NCI-H2107 treated with DMSO at 0.1 percent for 48 hours (cell line): ENCODE measurements at regions not wholly inside any gene's neighbourhood (a gene's known extent, or its start where the extent isn't known, plus 50 kb on each side); places are given as distances from the start of the nearest gene placed in this dataset.
A peak's percentile ranks its signal among the peaks of the same experiment; 100 is the strongest.

ENCODE experiments used
- DNase-seq: peaks from one replicate; lab custom pipeline; 2025; ENCODE audit not compliant: unreplicated experiment; lab: John Stamatoyannopoulos, UW

DNA sequence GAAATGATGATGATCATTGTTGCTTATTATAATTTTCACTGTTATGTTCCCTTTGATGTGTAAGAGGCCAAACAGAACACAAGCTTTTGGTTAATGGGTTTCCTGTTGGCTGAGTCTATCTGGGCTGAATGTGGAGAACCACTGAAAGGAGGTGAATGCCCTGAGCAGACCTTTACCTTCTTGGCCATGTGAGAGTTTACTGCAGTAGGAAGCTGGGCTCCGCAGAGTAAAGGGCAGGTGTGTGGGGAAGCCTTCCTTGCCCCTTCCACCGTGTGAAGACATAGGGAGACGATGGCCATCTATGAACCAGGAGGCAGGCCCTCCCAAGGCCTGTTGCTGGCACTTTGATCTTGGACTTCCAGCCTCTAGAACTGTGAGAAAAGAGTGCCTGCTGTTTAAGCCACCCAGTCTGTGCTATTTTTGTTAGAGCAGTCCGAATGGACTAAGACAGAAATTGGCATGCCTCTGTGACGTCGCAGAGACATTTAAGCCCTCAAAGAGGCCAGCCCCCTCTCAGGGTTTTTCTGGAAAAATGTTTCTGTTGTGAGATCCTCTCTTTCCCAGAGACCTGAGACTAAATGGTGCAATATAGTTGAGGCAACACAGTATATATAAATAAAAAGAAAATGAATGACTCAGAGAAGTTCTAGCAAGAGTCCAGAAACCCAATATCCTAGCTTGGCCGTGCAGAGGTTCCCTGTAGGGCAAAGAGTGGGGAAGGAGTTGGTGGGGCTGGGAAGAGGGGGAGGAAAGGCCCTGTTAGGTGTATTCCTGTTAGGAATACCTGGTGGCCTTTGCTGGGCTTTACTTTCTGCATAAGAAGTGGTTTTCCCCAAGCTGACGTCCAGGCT, 121.9 kb upstream of the LGALSL start:
- DNase-seq = no peak

DNA sequence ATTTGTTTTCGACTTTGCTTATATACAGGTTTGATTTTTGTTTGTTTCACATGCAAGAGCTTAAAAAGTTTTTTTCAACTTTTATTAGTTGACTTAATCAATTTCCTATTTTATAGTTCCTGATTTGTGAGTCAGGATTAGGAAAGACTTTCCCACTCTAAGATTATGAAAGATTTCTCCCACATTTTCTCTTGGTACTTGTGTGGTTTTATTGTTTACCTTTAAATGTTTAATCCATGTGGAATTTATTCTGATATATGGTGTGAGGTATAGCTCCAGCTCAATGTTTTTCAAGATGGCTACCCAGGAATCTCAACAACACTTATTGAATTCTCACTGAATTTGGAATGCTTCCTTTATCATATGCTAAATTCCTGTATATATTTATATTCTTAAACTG, 117.8 kb upstream of the LGALSL start:
- DNase-seq = no peak

DNA sequence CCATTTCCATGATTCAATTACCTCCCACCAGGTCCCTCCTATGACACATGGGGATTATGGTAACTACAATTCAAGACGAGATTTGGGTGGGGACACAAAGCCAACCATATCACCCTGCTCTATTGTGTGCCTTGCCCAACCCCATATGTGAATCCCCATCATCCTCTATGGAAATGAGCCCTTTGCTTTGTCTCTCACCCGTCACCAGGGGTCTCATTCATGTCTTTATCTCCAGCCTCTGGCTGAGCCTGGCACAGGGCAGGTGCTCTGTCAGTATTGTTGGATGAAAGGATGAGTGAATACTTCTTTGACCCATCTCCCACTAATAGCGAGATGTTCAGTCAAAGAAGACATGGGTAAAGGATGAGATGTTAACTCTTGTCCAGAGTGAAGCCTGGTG, 116.6 kb upstream of the LGALSL start:
- no peak for DNase-seq

DNA sequence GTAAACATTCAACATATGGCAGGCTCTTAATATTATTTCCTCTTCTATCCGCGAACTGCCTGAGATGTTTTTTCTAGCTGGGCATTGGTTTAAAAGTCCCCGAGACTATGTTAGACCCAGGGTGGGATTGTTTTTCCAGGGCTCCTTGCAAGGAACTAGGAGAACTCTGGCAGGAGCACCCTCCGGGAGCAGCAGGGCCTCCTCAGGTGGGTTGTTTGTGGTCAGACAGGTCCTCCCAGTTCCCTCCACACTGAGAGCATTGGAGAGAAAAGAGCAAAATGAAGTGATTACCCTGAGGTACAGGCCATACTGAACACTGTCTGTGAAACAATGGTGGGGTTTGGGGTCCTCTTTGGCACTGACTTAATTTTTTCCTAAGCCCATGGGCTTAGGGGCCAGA, 115.9 kb upstream of the LGALSL start:
- DNase-seq = no peak

DNA sequence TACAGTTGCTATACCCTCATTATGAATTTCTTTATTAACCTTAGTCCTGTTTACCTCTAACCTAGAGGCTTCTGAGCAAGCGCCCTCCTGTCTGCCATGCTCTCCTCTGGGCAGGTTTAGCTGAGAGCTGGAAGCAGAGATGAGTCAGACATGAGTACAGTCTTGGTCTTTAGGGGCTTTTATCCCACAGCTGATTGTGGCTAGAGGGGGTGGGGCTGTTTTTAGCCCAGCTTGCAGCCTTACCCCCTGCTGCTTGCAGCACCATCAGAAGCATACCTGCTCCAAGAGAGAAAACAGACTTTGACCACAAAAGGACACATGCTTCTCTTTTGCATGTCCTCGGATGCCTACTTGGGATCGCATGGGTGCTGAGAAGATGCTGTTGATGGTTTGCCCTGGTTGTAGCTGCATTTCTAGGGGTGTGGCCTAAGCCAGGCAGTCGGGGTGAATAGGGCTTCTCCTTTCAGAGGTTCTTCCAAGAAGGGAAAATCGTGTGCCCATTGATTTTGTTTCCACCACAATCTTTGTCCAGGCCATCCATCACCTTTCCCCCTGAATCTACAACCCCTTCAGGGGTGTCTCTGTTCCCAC, 115.0 kb upstream of the LGALSL start:
- peak; percentile 48 for DNase-seq

DNA sequence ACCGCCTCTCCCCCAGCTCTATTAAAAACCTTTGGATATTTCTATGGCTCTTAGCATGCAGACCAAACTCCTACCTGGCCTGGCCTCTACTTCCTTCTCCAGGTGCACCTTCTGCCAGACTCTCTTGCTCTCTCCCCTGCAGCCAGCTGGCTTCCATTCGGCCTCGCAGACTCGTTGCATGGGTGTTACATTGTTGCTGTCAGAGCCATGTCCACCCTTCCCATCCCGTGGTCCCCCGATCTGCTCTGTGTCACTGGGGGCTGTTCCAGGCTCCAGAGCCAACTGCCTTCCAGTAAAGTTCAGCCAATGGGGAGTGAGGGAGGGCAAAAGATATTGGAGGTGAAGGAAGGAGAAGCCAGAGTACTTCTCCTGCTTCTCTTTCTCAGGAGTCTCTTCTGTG, 112.5 kb upstream of the LGALSL start:
- DNase-seq = no peak

DNA sequence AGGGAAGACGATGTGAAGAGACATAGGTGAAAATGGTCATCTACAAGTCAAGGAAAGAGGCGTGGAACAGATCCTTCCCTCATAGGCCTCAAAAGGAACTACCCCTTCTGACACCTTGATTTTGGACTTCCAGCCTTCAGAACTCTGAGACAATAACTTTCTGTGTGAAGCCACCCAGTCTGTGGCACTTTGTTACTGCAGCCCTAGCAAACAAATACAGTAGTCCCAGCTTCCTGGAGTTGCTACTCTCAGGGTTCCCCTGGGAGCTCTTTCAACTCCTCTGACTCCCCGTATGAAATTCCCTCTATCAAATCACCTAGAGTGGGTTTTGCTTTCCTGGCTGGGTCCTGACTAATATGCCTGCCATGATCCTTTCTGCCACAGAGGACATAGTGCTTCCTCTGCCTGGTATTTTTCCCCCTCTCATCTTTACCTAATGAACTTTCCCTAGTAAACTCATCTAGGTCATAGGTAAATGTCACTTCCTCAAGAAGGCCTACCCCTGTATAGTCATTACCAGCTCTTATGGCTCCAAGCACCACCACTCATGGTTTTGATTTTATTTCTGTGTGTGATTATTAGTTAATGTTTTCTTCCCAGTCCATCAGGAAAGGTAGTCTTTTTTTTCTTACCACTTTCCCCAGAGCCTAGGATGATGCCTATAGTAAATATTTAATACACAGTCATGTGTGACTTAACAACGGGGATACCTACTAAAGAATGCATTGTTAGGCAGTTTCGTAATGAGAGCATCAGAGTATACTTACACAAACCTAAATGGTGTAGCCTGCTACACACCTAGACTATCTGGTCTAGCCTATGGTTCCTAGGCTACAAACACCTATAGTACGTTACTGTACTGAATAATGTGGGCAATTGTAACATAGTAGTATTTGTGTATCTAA, 111.5 kb upstream of the LGALSL start:
- no peak for DNase-seq

DNA sequence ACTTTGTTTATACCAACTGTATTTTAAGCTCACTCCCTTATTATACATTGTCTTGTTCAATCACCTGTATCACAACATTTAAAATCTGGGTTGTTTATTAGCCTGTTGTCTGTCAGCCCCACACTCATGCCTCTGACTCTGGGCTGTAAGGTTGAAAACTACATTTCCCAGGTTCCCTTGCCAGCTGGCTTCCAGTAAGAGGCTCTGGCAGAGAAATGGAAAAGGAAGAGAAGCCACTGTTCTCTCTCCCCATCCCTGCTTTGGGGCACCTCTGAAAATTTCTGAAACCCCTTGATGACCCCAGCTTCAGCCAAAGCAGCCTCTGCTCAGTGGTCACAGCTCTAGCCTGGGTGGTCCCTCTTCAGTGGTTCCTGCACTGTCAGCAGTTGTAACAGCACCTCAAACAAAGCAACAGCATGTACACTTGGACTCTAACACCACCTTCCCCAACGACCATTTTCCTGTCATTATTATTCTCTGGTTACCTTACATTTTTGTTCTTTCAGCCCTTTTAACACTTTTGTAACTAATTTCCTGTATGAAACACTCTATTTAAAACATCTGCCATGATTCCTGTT, 108.9 kb upstream of the LGALSL start:
- DNase-seq = no peak

DNA sequence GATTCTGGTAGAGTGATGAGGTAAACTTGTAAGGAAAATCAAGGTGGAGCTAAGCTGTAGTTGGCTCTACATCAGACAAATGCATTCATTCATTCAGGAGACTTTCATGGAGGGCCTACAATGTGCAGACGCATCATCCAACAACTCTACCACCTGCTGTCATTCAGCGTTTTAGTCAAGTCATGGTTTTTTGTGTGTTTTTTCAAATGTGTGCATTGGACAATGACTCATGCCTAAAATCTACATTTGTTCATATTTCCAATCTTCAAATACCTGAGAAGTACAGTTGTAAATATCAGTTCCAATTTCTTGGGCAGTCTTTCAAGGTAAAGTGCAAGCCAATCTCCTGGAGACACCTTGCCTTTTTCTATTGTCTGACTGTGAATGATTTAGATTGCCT, 108.0 kb upstream of the LGALSL start:
- no peak for DNase-seq

DNA sequence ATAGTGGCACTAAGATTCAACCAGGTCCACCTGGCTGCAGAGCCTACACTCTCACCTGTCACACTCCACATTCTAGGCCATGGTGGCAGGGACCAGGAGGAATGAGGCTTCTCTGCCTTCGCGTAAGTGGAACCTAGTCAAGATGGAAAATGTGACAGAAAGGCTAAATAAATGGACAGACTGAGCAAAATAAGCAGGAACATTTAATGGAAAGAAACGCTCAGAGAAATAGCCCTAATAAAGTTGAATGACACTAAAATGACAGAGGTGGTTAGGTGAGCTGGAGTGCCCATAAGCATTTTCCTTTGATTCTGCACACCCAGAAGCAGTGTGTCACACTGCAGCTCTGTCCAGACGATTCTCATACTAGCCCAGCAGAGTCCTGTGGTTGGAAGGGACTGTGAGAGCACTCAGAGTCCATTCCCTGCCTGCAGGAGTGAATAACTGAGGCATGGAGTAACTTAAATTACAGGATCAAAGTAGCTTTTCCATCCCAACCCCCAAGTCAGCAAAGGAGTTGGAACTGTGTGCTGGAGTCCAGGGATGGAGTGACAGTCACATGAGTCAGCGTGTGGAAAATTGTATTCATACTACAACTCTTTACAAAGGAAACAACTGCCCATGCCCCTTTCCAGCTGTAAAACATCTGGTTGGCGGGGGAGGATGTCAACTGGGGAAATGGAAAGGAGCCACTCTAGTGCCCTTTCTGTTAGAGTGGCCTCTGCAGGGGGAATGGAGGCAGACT, 105.4 kb upstream of the LGALSL start:
- DNase-seq = no peak

DNA sequence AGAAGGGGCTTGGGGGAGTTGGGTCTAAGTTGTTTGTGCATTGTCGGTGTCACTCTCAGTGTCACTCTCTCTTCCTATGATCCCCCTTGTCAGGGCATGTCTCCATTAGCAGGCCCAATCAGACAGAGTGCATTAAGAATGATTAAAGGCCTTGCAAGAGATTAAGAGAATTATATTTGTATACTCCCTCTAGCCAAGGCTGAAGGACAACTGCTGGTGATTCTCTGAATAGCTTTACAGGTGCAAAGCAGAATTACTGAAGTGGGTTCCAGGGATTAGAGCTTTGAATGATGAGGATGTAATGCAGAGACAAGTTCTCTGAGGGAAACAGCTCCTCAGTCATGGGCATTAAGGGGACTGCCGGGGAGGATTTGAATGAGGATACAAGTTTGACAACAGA, 104.8 kb upstream of the LGALSL start:
- no peak for DNase-seq

DNA sequence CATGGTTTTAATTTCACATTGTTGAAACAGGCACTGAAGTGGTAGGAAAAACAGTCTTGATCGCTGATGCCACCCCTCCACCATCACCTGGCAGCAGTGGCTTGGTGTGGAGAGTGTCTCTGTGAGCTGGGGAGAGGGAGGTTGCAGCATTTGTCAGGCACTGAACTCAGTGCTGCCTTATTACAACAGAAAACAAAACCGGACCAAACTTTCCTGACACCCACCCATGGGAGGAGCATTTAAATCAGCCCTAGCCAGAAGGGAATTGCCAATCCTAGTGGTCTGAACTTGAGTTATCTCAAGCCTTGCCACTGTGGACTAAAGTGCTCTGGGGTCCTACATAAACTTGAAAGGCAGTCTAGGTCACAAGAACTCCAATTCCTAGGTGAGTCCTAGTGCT, 103.0 kb upstream of the LGALSL start:
- no peak for DNase-seq

DNA sequence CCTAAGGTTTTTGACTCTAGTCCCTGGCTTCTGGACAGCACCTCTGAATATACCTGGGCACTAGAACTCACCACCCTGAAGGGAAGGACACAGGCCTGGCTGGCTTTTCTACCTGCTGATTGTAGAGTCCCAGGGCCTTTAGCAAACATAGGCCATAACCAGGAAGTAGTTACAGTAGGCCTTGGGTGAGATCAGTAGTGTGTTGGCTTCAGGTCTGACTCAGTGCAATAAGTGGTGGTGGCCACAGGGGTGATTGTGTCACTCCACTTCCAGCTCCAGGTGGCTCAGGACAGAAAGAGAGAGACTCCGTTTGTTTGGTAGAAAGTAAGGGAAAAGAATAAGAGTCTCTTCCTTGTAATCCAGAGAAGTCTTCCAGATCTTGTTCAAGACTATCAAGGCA, 101.7 kb upstream of the LGALSL start:
- no peak for DNase-seq

DNA sequence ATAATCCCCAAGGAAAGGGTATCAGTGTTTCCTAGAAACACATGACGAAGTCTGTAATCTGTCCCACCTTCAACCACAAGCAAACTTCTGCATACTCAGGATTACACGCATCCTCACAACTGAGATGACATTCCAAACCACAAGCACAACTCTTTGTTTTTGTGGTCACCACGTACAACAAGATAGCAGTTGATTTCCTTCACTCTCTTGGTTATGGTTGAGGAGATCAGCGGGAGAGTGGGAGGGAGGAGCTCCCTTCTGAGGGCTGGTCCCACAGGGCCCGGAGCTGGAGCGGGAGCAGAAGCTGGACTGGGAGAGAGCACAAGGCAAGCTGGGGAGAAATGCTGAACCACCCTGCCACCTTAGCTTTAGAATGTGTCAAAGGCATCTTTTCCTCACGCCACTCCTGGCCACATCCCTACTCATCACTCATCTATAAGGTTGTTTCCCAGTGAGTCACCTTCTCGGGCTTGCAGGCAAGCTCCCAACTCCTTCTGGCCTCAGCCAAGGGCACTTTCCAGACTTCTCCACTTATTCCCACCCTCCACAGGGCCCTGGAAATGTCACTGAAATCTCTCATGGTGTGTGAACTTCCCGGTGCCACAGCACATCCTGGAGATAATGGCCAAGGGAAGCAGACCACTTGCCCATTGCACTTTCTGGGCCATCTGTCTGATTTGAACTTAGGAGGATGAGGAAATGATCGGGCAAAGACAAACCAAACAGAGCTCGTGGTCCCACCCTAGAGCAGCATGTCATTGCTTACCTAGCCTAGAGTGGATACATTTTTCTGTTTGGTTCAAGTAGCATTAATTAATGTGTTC, 98.9 kb upstream of the LGALSL start:
- DNase-seq = peak; percentile 5

DNA sequence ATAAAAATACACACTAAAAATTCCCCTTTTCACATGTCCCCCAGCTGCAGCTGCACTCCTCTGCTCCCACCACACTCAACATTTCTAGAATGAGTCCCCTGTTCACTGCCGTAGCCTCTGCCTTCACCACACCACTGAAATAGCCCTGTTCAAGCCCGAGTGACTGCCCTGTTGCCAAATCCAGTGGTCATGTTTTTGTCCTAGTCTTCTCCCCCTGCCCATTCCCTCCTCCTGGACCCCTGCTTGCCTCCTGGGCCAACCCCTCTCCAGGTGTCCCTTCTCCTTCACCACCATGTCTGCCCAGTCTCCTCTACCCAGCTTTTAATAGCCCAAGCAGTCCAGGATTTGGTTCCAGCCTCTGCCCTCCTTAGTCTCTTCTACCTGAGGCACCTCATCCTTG, 97.1 kb upstream of the LGALSL start:
- DNase-seq = no peak

DNA sequence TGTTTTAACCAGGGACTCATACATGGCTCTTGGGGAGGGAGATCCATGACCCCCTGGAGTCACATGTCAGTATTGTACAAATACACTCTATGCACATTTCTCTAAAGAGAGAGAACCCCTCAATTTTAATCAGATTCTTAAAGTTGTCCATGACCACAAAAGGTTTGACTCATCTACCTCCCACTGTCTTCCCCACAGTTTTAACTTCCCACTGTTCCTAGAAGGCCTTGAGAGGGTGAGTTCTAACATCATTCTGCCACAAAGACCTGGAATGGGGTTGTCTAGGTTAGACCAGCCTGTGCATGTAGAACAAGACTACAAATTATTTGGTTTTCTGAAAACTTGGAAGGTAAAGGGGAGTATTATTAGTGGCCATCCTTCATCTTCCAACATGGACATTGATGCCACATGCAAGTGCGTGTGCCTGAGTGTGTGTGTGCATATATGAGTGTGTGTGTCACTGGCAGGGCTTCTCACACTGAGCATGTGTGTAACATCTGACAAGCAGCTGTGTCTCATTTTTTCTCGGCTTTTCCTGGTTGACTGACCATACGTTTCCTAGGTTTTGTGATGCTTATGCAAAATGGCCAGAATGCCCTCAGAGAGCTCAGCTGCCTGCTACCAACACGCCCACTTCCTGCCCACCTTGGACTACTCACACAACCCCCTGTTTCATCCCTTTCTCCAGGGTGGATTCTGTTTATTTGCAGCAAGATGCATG, 94.6 kb upstream of the LGALSL start:
- DNase-seq = no peak

DNA sequence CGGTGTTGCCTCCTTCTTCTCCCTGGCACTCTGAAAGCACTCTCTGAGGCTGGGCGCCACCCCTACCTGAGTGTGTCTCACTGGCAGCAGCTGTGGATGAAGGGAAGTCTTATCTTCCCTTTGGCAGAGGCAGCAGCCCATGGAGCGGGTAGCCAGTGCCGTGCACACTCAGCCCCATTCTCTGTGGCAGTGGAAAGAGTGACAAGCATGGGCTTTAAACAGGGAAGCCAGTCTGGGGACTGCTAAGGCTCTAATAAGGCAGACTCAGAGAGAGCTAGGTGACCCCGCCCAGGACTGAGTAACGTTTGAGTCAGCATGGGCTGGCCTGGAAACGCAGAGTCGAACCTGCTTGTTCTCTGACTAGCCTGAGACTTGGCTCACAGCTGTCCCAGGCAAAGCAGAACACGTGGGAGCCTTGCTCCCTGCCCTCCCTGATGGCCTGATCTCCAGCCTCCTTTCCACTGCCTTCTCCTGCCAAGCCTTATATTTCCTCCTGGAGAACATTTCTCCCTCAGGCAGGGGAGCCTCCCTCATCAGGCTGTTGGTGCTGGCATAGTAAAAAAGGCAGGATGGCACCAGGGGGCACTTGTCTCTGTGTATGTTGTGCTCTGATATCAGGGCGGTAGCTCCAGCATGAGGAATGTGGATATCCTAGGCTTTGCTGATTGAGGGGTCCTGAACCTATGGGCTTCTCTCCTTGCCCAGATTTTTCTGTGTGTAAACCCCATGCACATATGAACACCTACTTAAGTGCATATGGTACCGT, 93.9 kb upstream of the LGALSL start:
- no peak for DNase-seq

DNA sequence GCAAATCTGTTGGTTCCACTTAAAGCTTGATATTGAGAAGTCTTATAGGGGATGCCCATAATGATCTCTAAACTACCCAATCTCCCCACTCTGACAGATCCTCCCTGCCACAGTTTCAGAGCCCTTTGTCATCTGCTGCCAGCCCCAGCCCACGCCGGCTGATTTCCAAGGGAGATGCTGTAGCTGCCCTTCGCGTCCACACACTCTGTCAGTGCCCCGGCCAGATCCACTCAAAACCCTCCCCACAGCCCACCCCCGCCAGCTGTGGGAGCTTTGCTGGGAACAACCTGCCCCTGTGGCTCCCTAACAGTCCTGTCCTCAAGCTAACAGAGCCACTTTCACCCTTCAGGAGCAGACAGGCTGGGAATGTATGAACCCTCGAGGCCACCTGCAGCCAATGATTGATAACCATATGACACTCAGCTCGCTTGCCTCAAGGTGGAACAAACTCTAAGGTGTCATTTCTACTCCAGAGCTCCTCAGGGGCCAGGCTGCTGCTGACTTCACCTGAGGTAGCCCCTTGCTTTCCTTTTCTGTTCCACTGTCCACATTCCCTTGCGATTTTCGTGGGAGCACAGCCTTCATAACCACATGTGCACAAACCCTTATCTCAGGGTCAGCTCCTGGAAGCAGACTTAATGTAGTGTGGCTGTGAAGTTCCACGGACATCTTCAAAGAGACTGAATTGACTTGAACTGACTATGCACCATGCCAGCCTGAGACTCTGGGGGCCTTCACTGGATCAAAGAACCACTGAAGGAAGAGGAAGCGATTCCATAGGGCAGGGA, 92.6 kb upstream of the LGALSL start:
- no peak for DNase-seq
